Nephron (organoid): ENCODE measurements at regions not wholly inside any gene's neighbourhood (a gene's known extent, or its start where the extent isn't known, plus 50 kb on each side); places are given as distances from the start of the nearest gene placed in this dataset.

Source experiments
- H3K27ac Mint-ChIP-seq, 3 experiments: 2 replicates each; pipeline ENCODE4 v1.8.0; 2020; ENCODE audit warnings: mixed read lengths in 3 of 3, mild to moderate bottlenecking in 2 of 3, moderate library complexity in 1 of 3
- H3K27me3 Mint-ChIP-seq: 2 replicates; pipeline ENCODE4 v1.8.0; 2021; ENCODE audit warnings: low read depth, mild to moderate bottlenecking, moderate library complexity, mixed read lengths
- H3K36me3 Mint-ChIP-seq: 2 replicates; pipeline ENCODE4 v1.8.0; 2020; ENCODE audit warnings: low read depth, mixed read lengths
- H3K4me1 Mint-ChIP-seq: 2 replicates; pipeline ENCODE4 v1.8.0; 2020; ENCODE audit warnings: mixed read lengths
- H3K4me3 Mint-ChIP-seq, 3 experiments: 2 replicates each; pipeline ENCODE4 v1.8.0; 2020; ENCODE audit warnings: mild to moderate bottlenecking in 3 of 3, mixed read lengths in 3 of 3, moderate library complexity in 2 of 3
- H3K9me3 Mint-ChIP-seq: 2 replicates; pipeline ENCODE4 v1.8.0; 2020; ENCODE audit warnings: mixed read lengths
- CTCF ChIP-seq, 3 experiments: fragments of 200-600 bp; sonication (generic); IDR thresholded peaks; one replicate each; pipeline ENCODE4 v1.5.0; 2021; ENCODE audit warnings: antibody characterized with exemption in 3 of 3; ENCODE audit not compliant: unreplicated experiment in 3 of 3

DNA sequence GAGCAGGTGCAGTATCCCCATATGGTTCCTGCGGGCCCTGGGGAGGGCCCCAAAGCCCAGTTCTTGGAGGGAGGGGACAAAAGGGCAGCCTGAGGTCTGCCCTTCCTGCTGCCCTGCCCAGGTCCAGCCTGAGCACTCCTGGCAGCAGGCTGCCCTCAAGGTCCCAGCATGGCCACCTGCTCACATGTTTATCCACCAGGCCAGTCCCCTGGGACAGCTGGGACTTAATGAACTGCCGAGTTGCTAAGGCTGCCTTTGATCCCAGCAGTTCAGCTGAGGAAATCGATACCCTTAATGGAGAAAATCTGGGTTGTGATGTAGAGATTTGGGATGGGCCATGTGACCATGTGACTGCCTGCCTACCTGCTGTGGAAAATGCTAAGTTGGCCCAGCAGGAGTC is 146.2 kb downstream of the TRIM29 start:
- Mint-ChIP-seq H3K27ac (no peak overlapping the region), H3K9me3 (no peaks in the 10 kb centered on the region), H3K27me3 (peaks cover 29% of the 10 kb centered on the region), H3K36me3 (no peaks in the 10 kb centered on the region), H3K4me1 (peaks cover 41% of the 10 kb centered on the region), H3K4me3 (no peak overlapping the region)
- TF ChIP-seq CTCF (IDR thresholded peaks at IDR 0.05; ENCODE audit: unreplicated experiment in 3 of 3), result no peak

GRCh38 chr11:119991022-119991404 is 146.9 kb downstream of the TRIM29 start:
- no peaks in the 10 kb centered on the region for H3K36me3 Mint-ChIP-seq
- H3K27ac Mint-ChIP-seq, result no peak overlapping the region
- no peak for TF ChIP-seq CTCF (IDR thresholded peaks at IDR 0.05; ENCODE audit: unreplicated experiment in 3 of 3)
- no peak overlapping the region for H3K4me3 Mint-ChIP-seq
- peaks cover 41% of the 10 kb centered on the region for H3K4me1 Mint-ChIP-seq
- peaks cover 33% of the 10 kb centered on the region for H3K27me3 Mint-ChIP-seq
- no peaks in the 10 kb centered on the region for H3K9me3 Mint-ChIP-seq

- no peak for TF ChIP-seq CTCF (IDR thresholded peaks at IDR 0.05; ENCODE audit: unreplicated experiment in 3 of 3)
- Mint-ChIP-seq H3K4me3 (no peak overlapping the region), H3K9me3 (no peaks in the 10 kb centered on the region), H3K36me3 (no peaks in the 10 kb centered on the region), H3K4me1 (peaks cover 41% of the 10 kb centered on the region), H3K27ac (no peak overlapping the region), H3K27me3 (peaks cover 33% of the 10 kb centered on the region)
These were observed 147.4 kb downstream of the TRIM29 start for GRCh38 chr11:119990309-119991021.

DNA sequence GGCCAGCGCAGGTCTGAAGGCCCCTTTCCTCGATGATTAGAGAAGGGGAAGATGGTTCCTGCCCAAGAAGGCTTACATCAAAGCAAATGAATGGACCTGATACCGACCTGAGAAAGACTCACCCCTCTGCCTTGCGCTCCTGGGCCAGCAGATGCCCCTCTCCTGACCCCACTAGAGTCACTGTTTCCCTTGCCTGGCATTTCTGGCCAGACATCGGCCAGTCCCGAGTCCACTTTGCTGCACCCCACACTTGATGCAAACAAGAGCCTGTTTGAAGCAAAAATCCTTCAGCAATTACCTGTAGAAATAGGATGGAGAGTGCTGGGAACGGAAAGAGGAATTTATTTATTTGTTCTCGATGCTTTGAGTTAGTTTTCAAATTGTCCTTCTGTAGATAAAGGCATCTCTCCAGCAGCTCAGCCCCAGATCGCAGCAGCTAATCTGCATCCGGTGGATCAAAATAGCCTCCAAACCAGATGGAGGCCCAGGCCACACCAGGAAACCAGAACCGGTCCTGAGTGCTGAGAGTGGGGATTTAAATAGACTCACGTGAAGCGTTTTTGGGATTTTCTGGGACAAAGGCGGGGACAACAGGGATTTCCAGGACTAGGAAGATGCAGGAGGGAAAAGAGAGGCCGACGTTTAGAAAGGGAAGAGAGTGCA is 148.6 kb downstream of the TRIM29 start:
- H3K36me3 Mint-ChIP-seq, result no peaks in the 10 kb centered on the region

DNA sequence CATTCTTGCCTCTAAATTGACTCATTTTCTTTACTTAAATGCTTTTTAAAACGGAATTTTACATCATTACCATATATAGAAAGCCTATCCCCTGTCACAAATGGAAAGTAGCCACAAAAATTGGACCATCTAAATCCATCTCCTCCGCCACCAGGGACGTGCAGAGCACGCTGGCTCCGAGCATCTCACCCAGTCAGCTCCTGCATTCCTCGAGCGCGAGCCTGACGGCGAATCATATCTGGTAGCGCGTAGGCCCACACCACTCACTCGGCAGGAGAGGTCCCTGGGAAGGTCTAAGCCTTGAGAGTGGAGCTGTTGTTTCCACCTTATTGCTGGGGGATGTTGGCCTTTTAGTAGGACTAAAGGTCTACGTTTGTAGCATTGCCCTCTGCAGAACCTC is 152.4 kb downstream of the TRIM29 start:
- Mint-ChIP-seq H3K9me3 (no peaks in the 10 kb centered on the region), H3K4me3 (no peak overlapping the region), H3K36me3 (no peaks in the 10 kb centered on the region), H3K27ac (no peak overlapping the region), H3K4me1 (peaks cover 41% of the 10 kb centered on the region), H3K27me3 (peaks cover 40% of the 10 kb centered on the region)
- no peak for TF ChIP-seq CTCF (IDR thresholded peaks at IDR 0.05; ENCODE audit: unreplicated experiment in 3 of 3)

More for the DNA sequence above, 148.6 kb downstream of the TRIM29 start:
- Mint-ChIP-seq H3K27me3 (peaks cover 33% of the 10 kb centered on the region), H3K27ac (no peak overlapping the region), H3K4me1 (peaks cover 38% of the 10 kb centered on the region), H3K4me3 (no peak overlapping the region), H3K9me3 (no peaks in the 10 kb centered on the region)
- no peak for TF ChIP-seq CTCF (IDR thresholded peaks at IDR 0.05; ENCODE audit: unreplicated experiment in 3 of 3)

- H3K36me3 Mint-ChIP-seq, result no peaks in the 10 kb centered on the region
- no peak for TF ChIP-seq CTCF (IDR thresholded peaks at IDR 0.05; ENCODE audit: unreplicated experiment in 3 of 3)
- peaks cover 30% of the 10 kb centered on the region for H3K4me1 Mint-ChIP-seq
- H3K27ac Mint-ChIP-seq, result no peak overlapping the region
- H3K4me3 Mint-ChIP-seq, result no peak overlapping the region
- no peaks in the 10 kb centered on the region for H3K9me3 Mint-ChIP-seq
- peaks cover 44% of the 10 kb centered on the region for H3K27me3 Mint-ChIP-seq
These were observed 154.1 kb downstream of the TRIM29 start for GRCh38 chr11:119983816-119984215.
